HG03565 (cell line): ENCODE measurements at regions not wholly inside any gene's neighbourhood (a gene's known extent, or its start where the extent isn't known, plus 50 kb on each side); places are given as distances from the start of the nearest gene placed in this dataset.
"Not testable (repeated sequence)": the region's sequence is repeated elsewhere in the genome, so short reads cannot be mapped to it uniquely, and the experiment has no call there.

Experiments used
- ATAC-seq: cut with Tn5 transposase; IDR thresholded peaks from one replicate; pipeline ENCODE4 v1.9.1; 2021; ENCODE audit warnings: mild to moderate bottlenecking, moderate library complexity; ENCODE audit not compliant: unreplicated experiment

GRCh38 chr11:25741886-25742285 lies 590.0 kb upstream of the ANO3 start:
- no peak for ATAC-seq

GRCh38 chr11:25742800-25743199 lies 589.1 kb upstream of the ANO3 start:
- no peak for ATAC-seq

- ATAC-seq = no peak
Measured at GRCh38 chr11:25755381-25755780, 576.5 kb upstream of the ANO3 start.

DNA sequence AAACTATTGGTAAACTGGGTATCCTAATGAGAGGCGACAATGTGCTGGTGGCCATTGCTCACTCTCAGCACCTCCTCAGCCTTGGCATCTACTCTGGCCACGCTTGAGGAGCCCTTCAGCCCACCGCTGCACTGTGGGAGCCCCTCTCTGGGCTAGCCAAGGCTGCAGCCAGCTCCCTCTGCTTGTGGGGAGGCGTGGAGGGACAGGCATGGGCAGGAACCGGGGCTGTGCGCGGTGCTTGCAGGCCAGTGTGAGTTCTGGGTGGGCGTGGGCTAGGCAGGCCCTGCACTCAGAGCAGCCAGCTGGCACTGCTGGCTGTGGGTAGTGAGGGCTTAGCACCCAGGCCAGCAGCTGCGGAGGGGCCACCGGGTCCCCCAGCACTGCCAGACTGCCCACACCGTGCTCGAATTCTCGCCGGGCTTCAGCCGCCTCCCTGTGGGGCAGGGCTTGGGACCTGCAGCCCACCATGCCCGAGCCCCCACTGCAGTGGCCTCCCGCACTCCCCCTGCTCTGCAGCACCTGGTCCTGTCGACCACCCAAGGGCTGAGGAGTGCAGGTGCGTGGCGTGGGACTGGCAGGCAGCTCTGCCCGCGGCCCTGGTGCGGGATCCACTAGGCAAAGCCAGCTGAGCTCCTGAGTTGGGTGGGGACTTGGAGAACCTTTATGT lies 575.9 kb upstream of the ANO3 start:
- ATAC-seq = no peak

DNA sequence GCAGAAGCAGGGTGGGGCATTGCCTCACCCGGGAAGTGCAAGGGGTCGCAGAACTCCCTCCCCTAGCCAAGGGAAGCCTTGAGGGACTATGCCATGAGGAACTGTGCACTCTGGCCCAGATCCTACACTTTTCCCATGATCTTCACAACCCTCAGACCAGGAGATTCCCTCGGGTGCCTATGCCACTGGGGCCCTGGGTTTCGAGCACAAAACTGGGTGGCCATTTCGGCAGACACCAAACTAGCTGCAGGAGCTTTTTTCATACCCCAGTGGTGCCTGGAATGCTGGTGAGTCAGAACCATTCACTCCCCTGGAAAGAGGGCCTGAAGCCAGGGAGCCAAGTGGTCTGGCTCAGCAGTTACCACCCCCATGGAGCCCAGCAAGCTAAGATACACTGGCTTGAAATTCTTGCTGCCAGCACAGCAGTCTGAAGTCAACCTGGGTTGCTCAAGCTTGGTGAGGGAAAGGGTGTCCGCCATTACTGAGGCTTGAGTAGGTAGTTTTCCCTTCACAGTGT lies 573.7 kb upstream of the ANO3 start:
- no peak for ATAC-seq

DNA sequence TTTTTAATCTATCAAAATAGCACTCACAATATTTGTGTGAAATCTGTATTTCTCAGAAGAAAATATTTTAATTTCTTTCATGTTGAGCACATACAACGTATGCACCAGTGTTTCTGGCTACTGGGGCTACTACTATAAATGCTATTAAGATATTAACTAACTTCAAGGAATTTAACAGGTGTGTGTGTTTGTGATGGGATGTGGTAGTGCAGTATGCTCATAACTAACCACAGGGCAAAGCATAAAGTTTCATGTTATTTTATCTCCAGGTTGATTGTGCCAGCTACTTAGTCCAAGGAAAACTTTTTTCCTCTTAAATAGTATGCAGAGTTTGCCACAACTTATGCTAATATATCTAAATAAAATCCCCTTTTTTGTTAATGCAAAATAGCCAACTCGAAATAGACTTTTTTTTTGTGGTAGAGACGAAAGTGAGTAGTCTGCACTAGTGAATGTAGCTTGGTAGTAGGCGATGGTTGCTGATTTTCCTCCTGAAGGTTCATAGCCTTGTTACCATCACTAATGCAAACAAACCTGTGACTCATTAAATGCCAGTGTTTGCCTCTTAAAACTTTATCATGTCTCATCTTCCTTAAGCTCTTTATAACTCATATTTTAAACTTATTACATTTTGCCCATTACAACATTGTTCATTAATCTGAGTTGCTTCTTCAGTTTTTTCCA lies 565.5 kb upstream of the ANO3 start:
- ATAC-seq = no peak

GRCh38 chr11:25769287-25769686 lies 562.6 kb upstream of the ANO3 start:
- ATAC-seq = no peak

DNA sequence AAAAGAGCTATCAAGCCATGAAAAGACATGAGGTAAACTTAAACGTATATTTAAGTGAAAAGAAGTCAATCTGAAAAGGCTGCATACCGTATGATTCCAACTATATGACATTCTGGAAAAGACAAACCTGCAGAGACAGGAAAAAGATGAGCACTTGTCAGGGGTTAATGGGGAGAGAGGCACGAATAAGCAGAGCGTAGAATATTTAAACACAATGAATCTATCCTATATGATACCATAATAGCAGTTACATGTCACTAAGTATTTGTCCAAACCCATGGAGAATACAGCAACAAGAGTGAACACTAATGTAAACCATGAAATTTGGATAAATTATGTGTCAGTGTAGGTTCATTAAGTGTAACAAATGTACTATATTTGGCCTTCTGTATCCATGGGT lies 560.3 kb upstream of the ANO3 start:
- ATAC-seq = no peak

GRCh38 chr11:25775603-25776002 lies 556.3 kb upstream of the ANO3 start:
- ATAC-seq = no peak

DNA sequence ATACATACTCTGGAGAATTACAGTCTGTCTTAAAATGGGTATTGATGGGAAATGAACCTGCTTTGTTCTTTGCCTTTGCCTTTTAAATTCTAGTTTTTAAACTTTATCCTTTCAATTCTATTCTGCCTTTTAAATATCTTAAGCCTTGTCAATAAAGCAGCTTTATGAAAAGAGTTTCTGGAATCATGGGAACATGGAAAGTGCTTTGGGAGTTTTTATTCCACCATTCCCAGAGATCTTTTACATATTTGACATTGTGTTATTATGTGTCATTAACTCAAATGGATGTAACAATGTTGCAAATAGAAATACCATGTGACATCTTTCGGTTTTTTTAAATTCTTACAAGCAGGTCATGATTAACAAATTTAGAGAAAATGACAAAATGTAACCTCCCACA lies 555.7 kb upstream of the ANO3 start:
- ATAC-seq = no peak

GRCh38 chr11:25777343-25777742 lies 554.6 kb upstream of the ANO3 start:
- ATAC-seq = no peak

DNA sequence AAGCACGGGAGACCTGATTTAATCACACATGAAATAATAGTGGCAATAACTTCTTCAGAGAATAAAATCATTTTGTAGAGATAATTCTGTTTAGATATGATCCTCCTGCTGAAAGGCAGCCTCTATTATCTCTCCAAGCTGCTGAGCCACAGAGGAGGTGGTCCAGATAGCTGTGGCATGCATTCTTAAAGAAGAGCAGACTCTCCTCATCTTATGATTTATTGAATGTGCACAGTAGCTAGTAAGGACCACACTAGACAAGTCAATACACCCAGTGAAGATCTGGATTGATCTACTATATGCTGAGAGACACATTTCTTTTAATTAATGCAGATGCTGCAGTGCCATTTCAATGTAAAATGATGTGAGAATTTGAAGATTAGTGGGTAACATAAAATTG lies 552.9 kb upstream of the ANO3 start:
- ATAC-seq = no peak

DNA sequence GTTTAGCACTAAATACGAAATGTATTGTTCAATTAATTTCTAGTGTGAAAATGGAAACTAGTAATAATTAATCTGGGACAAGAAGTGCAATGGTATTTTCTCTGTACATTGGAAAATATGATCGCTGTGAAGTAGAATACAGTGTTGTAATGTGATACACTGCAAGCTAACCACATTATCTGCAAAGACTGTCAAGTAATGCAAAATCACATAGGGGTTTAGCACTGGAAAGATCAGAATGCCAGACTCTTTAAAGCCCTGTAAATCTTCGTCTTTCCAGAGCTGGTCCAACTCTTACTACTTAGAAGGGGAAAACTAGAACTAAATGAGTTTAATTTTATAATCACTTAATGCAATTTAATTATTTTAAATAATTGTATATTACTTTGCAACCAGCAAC lies 544.5 kb upstream of the ANO3 start:
- ATAC-seq = no peak

DNA sequence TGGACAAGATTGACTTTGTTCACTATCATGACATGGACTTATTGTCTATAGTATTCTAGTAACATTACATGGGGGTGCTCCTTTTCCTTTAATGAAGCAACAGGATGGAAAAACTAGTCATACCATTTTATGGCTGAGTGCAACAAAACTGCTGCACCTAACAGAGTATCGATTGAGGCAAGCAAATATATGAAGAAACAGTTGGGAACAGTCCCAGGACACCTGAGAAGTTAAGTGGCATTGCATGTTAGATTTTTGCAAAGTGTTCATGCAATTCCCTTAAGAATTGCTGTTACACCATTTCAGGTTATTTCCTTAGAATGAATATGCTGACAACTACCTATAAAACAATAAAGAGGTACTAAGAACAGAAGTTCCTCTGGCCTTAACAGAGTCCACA lies 541.5 kb upstream of the ANO3 start:
- no peak for ATAC-seq

DNA sequence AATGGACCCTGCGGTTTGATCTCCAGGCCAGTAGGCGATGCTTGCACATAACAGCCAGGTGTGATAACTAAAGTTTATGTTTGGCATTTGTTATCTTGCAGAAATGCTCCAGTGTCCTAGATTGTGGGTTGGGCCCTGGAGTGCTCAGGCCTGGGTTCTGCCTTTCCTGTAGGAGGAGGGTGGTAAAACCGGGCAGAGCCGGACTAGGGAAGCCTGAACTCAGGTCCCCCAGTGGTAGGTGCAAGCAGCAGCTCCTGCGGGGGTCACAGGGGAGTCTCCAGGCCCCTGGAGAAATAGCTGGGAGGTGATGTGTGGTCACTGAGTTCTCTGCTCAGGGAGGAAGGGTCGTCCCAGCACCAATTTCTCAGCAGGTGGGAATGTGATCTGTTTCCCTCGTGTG lies 538.3 kb upstream of the ANO3 start:
- no peak for ATAC-seq

- no peak for ATAC-seq
Measured at GRCh38 chr11:25794804-25795203, 537.1 kb upstream of the ANO3 start.

GRCh38 chr11:25816411-25816810 lies 515.5 kb upstream of the ANO3 start:
- no peak for ATAC-seq

GRCh38 chr11:25824688-25825087 lies 507.2 kb upstream of the ANO3 start:
- no peak for ATAC-seq

- not testable (repeated sequence) for ATAC-seq
Measured at GRCh38 chr11:25831485-25831884, 500.4 kb upstream of the ANO3 start.

DNA sequence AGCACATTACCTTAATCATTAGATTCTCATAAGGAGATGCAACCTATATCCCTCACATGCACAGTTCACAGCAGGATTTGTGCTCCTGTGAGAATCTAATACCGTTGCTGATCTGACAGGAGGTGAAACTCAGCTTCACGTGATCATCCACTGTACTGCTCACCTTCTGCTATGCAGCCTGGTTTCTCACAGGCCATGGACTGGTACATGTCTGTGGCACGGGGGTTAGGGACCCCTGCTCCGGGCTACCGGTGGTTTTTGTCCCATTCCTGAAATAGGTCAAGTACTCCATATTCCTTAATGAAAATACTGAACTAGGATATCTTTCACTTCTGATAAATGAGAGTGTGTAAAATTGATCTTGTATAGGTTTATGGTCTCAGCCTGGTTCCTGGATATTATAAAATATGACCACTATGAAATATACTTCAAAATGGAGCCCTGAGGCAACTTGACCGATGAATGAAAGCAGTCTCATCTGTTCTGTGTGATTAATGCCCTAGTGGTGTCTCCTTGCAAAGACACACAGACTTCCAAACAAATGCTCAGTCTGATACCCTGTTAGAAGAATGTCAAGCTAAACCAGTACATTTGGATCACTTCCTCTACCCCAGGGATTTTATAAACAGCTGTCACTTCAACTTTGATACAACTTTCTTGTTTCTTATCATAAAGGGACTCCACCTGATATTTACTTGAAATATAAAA lies 492.9 kb upstream of the ANO3 start:
- no peak for ATAC-seq

- ATAC-seq = no peak
Measured at GRCh38 chr11:25844811-25845210, 487.1 kb upstream of the ANO3 start.

DNA sequence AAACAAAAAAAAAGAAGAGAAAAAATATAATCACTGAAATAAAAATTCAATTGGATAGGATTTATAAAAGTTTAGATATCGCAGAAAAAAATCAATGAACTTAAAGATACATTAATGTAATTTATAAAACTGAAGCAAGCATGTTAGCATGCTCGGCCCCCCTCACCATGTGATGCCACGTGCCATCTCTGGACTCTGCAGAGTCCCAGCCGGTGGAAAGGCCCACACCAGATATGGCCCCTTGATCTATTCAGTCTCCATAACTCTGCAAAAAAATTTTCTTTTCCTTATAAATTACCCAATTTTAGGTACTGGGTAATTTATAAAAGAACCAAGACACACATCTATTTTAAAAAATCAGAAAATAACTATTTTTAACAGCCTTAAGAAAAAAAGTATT lies 476.0 kb upstream of the ANO3 start:
- ATAC-seq = no peak
